ENCODE measurements at regions not wholly inside any gene's neighbourhood (a gene's known extent, or its start where the extent isn't known, plus 50 kb on each side); places are given as distances from the start of the nearest gene placed in this dataset.
"Not testable (repeated sequence)": the region's sequence is repeated elsewhere in the genome, so short reads cannot be mapped to it uniquely, and the experiment has no call there.

- H3K36me3 ChIP-seq = no peaks in the 10 kb centered on the region
- H3K27me3 ChIP-seq = no peaks in the 10 kb centered on the region
- in situ Hi-C loops (cut with MboI; ENCODE audit: low sequenced_read_pairs in 4 of 4) = no loop called here
- DNase-seq = peak; percentile 39 to 43
- no peak overlapping the region for H3K4me3 ChIP-seq
- no peaks in the 10 kb centered on the region for H3K9me3 ChIP-seq
- TF ChIP-seq CTCF (IDR thresholded peaks at IDR 0.05 in 4 of 5, conservative IDR thresholded peaks at IDR 0.05 in 1 of 5) (no peak), POLR2A (IDR thresholded peaks at IDR 0.05) (no peak)
- peaks cover 8 to 16% of the 10 kb centered on the region in 2 donors for H3K4me1 ChIP-seq
- intact Hi-C loops (cut with DNase I; ENCODE audit: low total_unique reads) = loop anchor here (10.0 kb wide), 1 partner anchor 51 kb away; no protein-coding TSS in a partner anchor
- ATAC-seq = peak; percentile 95 to 99
- H3K27ac ChIP-seq = peak overlapping the region; percentile 32 to 80 (median 61)
Measured at GRCh38 chr2:31764169-31764568, 183.4 kb upstream of the SRD5A2 start.

GRCh38 chr2:31762085-31762484 is 181.3 kb upstream of the SRD5A2 start:
- DNase-seq (no peak), ATAC-seq (no peak)
- Histone ChIP-seq H3K4me3 (no peak overlapping the region), H3K27ac (no peak overlapping the region), H3K9me3 (no peaks in the 10 kb centered on the region), H3K4me1 (peaks cover 8 to 16% of the 10 kb centered on the region in 2 donors), H3K36me3 (no peaks in the 10 kb centered on the region), H3K27me3 (no peaks in the 10 kb centered on the region)
- TF ChIP-seq POLR2A (IDR thresholded peaks at IDR 0.05) (no peak), CTCF (IDR thresholded peaks at IDR 0.05 in 4 of 5, conservative IDR thresholded peaks at IDR 0.05 in 1 of 5) (no peak)
- in situ Hi-C loops (cut with MboI; ENCODE audit: low sequenced_read_pairs in 4 of 4) (no loop called here), intact Hi-C loops (cut with DNase I; ENCODE audit: low total_unique reads) (loop anchor here (10.0 kb wide), 1 partner anchor 53 kb away; no protein-coding TSS in a partner anchor)

GRCh38 chr2:31757351-31757750 is 176.6 kb upstream of the SRD5A2 start:
- H3K27me3 ChIP-seq; H3K4me1 ChIP-seq; intact Hi-C loops (cut with DNase I; ENCODE audit: low total_unique reads); ATAC-seq; H3K27ac ChIP-seq; in situ Hi-C loops (cut with MboI; ENCODE audit: low sequenced_read_pairs in 4 of 4); H3K9me3 ChIP-seq; DNase-seq; H3K36me3 ChIP-seq; H3K4me3 ChIP-seq: not testable (repeated sequence)

- H3K27ac ChIP-seq; in situ Hi-C loops (cut with MboI; ENCODE audit: low sequenced_read_pairs in 4 of 4): not testable (repeated sequence)
Measured at GRCh38 chr2:31748746-31749145, 168.0 kb upstream of the SRD5A2 start.

GRCh38 chr2:31748041-31748440 is 167.3 kb upstream of the SRD5A2 start:
- DNase-seq = no peak
- TF ChIP-seq POLR2A (IDR thresholded peaks at IDR 0.05) (no peak), CTCF (IDR thresholded peaks at IDR 0.05 in 4 of 5, conservative IDR thresholded peaks at IDR 0.05 in 1 of 5) (no peak)
- no peaks in the 10 kb centered on the region for H3K9me3 ChIP-seq
- no peak for ATAC-seq
- in situ Hi-C loops (cut with MboI; ENCODE audit: low sequenced_read_pairs in 4 of 4) = no loop called here
- H3K36me3 ChIP-seq = no peaks in the 10 kb centered on the region
- no peak overlapping the region for H3K27ac ChIP-seq
- no peak overlapping the region for H3K4me3 ChIP-seq
- H3K27me3 ChIP-seq = no peaks in the 10 kb centered on the region
- intact Hi-C loops (cut with DNase I; ENCODE audit: low total_unique reads) = no loop called here
- H3K4me1 ChIP-seq = no peaks in the 10 kb centered on the region

More at GRCh38 chr2:31748746-31749145, 168.0 kb upstream of the SRD5A2 start:
- H3K9me3 ChIP-seq; intact Hi-C loops (cut with DNase I; ENCODE audit: low total_unique reads); DNase-seq; H3K4me3 ChIP-seq; ATAC-seq; H3K36me3 ChIP-seq; H3K4me1 ChIP-seq; H3K27me3 ChIP-seq: not testable (repeated sequence)

GRCh38 chr2:31739161-31739560 is 158.4 kb upstream of the SRD5A2 start:
- Histone ChIP-seq H3K27ac (no peak overlapping the region), H3K27me3 (no peaks in the 10 kb centered on the region), H3K4me3 (no peak overlapping the region), H3K4me1 (no peaks in the 10 kb centered on the region), H3K9me3 (no peaks in the 10 kb centered on the region), H3K36me3 (no peaks in the 10 kb centered on the region)
- intact Hi-C loops (cut with DNase I; ENCODE audit: low total_unique reads) (no loop called here), in situ Hi-C loops (cut with MboI; ENCODE audit: low sequenced_read_pairs in 4 of 4) (no loop called here)
- DNase-seq (no peak), ATAC-seq (no peak)
- TF ChIP-seq CTCF (IDR thresholded peaks at IDR 0.05 in 4 of 5, conservative IDR thresholded peaks at IDR 0.05 in 1 of 5) (no peak), POLR2A (IDR thresholded peaks at IDR 0.05) (no peak)
